GM12873 (cell line): ENCODE measurements at regions not wholly inside any gene's neighbourhood (a gene's known extent, or its start where the extent isn't known, plus 50 kb on each side); places are given as distances from the start of the nearest gene placed in this dataset.

Source experiments
- TF ChIP-seq, protein P1 (sequence below): IDR thresholded peaks from 2 replicates; pipeline ENCODE4 v1.5.1; 2012; ENCODE audit warnings: low read depth, mild to moderate bottlenecking, moderate library complexity, low read length, control low read depth; ENCODE audit not compliant: insufficient read depth; ENCODE audit errors: missing control alignments

DNA sequence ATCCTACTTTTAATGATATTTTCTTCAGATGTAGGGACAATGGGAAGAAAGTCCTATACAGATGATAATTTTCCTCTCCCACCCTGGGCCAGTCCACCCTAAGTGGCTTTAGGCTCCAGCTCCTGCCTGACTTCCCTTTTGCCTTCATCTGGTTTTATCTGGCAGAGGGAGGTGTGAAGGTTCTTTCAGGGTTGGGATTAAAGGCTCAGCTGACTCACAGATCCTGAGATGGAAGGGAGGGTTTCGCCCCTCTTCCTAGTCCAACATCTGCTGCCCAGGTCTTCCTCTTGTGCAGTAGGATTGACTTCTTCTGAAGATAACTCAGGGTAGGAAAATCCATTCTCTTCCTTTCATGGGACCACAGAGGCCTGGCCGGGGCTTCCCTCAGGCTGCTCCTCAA, 362.4 kb upstream of the KAZN start:
- TF ChIP-seq, protein P1, sequence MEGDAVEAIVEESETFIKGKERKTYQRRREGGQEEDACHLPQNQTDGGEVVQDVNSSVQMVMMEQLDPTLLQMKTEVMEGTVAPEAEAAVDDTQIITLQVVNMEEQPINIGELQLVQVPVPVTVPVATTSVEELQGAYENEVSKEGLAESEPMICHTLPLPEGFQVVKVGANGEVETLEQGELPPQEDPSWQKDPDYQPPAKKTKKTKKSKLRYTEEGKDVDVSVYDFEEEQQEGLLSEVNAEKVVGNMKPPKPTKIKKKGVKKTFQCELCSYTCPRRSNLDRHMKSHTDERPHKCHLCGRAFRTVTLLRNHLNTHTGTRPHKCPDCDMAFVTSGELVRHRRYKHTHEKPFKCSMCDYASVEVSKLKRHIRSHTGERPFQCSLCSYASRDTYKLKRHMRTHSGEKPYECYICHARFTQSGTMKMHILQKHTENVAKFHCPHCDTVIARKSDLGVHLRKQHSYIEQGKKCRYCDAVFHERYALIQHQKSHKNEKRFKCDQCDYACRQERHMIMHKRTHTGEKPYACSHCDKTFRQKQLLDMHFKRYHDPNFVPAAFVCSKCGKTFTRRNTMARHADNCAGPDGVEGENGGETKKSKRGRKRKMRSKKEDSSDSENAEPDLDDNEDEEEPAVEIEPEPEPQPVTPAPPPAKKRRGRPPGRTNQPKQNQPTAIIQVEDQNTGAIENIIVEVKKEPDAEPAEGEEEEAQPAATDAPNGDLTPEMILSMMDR = no peak

DNA sequence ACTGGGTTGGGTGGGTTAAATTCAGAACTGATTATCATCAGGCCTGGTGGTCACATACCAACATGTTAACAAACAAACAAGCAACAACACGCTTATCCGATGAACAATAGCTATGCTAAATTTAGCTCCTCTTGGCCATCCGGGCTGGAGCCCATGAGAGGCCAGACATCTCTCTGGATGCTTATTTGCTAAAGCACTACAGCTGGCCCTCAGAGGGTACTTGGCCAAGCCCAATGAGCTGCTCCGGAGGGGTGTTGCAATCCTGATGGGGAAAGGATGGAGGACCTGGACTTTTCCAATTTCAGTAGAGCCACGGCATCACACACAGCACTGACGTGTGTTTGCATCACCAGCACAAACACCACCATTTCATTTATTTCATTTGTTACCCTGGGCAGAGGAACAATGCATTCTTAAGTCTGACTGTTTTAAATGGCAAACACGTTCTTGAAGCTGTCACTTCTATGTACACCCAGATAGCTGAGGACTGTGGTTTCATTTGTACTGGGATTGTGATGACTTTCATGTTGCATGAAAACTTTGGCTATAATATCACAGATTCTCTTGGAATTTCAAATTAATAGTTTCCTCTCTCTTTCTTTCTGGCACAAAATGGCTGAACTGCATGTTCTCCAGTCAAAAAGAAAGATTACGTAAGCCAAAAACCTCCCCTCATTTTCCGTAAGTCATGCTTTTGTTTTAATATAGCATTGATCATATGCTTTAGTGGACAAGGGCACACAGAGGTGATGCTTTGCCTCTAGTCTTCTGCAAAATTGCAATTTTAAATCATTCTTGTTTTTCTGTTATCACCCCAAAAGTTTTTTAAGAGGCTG, 359.8 kb upstream of the KAZN start:
- TF ChIP-seq, protein P1 = no peak

DNA sequence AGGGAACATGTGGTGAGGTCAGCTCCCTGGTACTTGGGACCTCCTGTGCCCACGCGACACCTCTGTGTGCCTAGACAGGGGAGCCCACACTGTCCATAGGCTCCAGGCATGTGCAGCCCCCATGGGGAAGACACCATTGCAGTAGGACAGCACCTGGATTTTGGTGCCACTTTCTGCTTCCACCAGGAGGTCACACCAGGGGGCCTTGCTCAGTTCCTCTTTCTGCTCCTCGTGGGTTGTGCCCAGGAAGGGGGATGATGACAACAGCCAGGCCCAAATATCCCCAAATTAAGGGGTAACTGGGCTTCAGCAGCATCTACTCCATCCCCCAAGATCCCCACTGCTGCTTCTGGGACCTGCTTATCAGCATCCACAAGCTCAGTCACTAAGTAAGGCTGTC, 358.2 kb upstream of the KAZN start:
- TF ChIP-seq, protein P1 = no peak

DNA sequence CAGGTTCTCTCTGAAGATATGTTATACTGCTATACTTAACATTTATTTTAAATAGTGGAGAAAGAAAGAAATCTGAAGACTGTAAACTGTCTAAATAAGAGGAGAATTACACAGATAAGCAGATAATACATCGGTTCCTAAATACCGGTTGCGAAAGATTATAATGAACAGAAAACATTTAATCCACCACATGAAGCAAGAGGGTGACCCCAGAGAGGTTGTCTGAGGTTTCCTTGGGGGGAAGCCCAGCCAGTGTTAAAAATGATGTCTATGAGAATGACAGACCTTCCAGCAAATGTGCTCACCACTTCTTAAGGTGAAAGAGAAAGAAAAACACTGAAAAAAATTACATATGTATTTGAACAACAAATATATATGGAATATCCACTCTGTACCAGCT, 356.4 kb upstream of the KAZN start:
- TF ChIP-seq, protein P1 = no peak

DNA sequence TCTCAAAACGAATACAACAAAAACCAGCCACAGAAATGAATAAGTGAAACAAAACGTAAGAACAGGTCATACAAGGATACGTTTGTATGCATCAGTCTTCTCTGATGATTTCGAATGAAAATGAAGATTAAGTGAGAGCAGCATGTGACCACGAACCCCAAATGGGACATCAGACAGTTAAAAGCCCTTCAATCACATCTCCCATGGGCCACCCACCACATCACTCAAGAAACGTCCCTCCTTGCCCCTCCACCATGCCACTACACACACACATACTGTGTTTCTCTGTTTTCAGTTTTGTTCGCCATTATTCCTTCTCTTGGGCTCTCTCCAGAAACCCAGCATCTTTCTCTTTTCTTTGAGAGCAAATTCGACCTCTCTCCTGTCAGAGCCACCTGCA, 355.6 kb upstream of the KAZN start:
- TF ChIP-seq, protein P1 = no peak

DNA sequence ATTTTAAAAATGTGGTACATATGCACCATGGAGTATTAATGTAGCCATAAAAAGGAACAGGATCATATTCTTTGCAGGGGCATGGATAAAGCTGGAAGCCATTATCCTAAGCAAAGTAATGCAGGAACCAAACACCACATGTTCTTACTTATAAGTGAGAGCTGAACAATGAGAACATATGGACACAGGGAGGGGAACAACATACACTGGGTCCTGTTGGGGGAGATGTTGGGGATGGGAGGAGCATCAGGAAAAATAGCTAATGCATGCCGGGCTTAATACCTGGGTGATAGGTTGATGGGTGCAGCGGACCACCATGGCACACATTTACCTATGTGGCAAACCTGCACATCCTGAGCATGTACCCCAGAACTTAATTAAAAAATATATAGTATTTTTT, 352.5 kb upstream of the KAZN start:
- TF ChIP-seq, protein P1 = no peak

DNA sequence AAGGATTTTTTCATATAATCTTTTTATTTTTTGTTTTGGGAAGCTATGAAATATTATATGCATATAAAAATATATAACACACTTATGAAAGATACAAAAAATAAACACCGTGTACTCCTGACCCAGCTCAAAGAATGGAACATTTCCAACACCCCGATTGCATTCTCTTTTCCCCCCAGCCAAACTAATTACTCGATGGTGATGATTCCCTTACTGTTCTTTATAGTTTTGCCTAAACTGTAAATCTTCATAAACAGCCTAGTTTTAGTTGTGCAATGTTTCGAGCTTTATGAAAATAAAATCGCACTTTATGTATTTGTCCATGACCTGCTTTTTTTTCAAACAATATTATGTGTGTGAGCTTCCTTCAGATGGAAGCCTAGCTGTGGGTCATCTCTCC, 352.0 kb upstream of the KAZN start:
- TF ChIP-seq, protein P1 = no peak
